ENCODE measurements at regions not wholly inside any gene's neighbourhood (a gene's known extent, or its start where the extent isn't known, plus 50 kb on each side); places are given as distances from the start of the nearest gene placed in this dataset.

- Histone ChIP-seq H3K4me3 (no peak overlapping the region), H3K9me3 (no peaks in the 10 kb centered on the region), H3K27ac (no peak overlapping the region), H3K36me3 (no peaks in the 10 kb centered on the region), H3K4me1 (no peaks in the 10 kb centered on the region), H3K27me3 (peaks cover 0 to 21% (median 10%) of the 10 kb centered on the region in 9 donors)
- ATAC-seq (peak in 1 of 4 donors; percentile 44), DNase-seq (no peak)
- TF ChIP-seq CTCF (IDR thresholded peaks at IDR 0.05) (no peak), POLR2A (IDR thresholded peaks at IDR 0.05) (no peak)
- WGBS, 4 donors: 13 to 36% (median 20%) methylated on average over 3 of the region's 3 CpGs
- intact Hi-C loops (cut with DNase I): loop anchor here in 1 of 10 donors (10.0 kb wide), 1 partner anchor 103 kb away; no protein-coding TSS in a partner anchor
These were observed 55.6 kb downstream of the RHOXF2B start for GRCh38 chrX:120021927-120022326.

- TF ChIP-seq POLR2A (IDR thresholded peaks at IDR 0.05) (no peak), CTCF (IDR thresholded peaks at IDR 0.05) (no peak)
- DNase-seq (no peak), ATAC-seq (no peak)
- H3K4me1 ChIP-seq: peaks cover 0 to 9% (median 0%) of the 10 kb centered on the region in 12 donors
- WGBS, 4 donors: 60 to 67% (median 63%) methylated on average over 4 of the region's 4 CpGs
- H3K4me3 ChIP-seq: no peak overlapping the region
- H3K27ac ChIP-seq: no peak overlapping the region
- intact Hi-C loops (cut with DNase I): loop anchor here in 1 of 10 donors (10.0 kb wide), 1 partner anchor 104 kb away; no protein-coding TSS in a partner anchor
- H3K27me3 ChIP-seq: peaks cover 0 to 36% (median 22%) of the 10 kb centered on the region in 9 donors
- H3K36me3 ChIP-seq: no peaks in the 10 kb centered on the region
- no peaks in the 10 kb centered on the region for H3K9me3 ChIP-seq
These were observed 57.2 kb downstream of the RHOXF2B start for GRCh38 chrX:120020305-120020704.

GRCh38 chrX:120016068-120016441 lies 61.4 kb downstream of the RHOXF2B start:
- Histone ChIP-seq H3K36me3 (no peaks in the 10 kb centered on the region), H3K9me3 (no peaks in the 10 kb centered on the region), H3K4me3 (peak overlapping the region in 5 of 12 donors; percentile 20 to 38 (median 33)), H3K27ac (no peak overlapping the region), H3K4me1 (peaks cover 0 to 11% (median 0%) of the 10 kb centered on the region in 12 donors), H3K27me3 (peaks cover 0 to 61% (median 25%) of the 10 kb centered on the region in 9 donors)
- intact Hi-C loops (cut with DNase I): no loop called here
- DNase-seq: no peak
- TF ChIP-seq CTCF (IDR thresholded peaks at IDR 0.05) (no peak), POLR2A (IDR thresholded peaks at IDR 0.05) (no peak)
- WGBS, 4 donors: 7 to 57% (median 23%) methylated on average over 10 to 11 of the region's 11 CpGs
- no peak for ATAC-seq

DNA sequence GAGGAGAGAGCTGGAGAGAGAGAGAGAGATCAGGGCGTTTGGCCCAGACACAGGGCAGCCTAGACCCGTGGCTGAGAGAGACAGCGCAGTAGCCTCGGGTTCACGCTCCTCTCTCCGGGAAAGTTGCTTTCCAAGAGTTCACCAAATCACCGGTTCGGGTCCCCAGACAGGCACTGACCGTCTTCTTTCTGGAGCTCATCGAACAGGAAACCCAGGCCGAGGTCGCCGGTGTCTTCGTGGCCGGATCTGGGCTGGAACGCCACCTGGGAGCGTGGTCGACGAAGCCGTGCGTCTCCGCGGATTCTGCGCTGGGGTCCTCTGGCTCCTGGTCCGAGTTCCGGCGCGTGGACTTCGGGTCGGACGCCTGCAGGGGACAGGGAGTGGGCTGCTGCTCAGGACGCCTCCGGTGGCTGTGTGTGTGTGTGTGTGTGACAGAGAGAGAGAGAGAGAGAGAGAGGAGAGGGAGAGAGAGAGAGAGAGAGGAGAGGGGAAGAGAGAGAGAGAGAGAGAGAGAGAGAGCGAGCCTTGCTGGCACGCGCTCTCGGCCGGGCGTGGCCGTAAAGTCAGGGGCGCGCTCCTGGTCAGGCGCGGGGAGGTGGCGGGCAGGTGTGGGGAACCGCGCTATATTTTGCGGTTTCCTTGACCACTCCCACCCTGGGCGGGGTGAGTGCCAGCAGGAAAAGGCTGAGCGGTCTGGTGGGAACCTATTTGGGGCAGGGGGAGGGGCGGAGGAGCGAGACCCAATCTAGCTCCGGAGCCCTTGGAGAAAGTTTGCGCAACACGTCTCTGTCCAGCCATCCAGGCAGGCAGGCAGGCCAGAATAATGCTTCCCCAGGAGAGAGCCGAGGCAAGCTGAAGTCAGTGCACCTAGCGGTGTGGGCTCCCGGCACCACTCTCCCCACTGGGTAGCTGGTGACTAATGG lies 62.1 kb downstream of the RHOXF2B start:
- H3K4me1 ChIP-seq: peaks cover 0 to 11% (median 0%) of the 10 kb centered on the region in 12 donors
- intact Hi-C loops (cut with DNase I): no loop called here
- peak overlapping the region in 9 of 12 donors; percentile 20 to 39 (median 32) for H3K4me3 ChIP-seq
- no peaks in the 10 kb centered on the region for H3K36me3 ChIP-seq
- H3K9me3 ChIP-seq: no peaks in the 10 kb centered on the region
- peaks cover 0 to 61% (median 25%) of the 10 kb centered on the region in 9 donors for H3K27me3 ChIP-seq
- TF ChIP-seq POLR2A (IDR thresholded peaks at IDR 0.05) (no peak), CTCF (IDR thresholded peaks at IDR 0.05) (no peak)
- H3K27ac ChIP-seq: no peak overlapping the region
- 1 to 36% (median 15%) methylated on average over 55 to 58 of the region's 58 CpGs for WGBS, 4 donors
- ATAC-seq: no peak
- DNase-seq: no peak
